LoVo (cell line): ENCODE measurements at regions not wholly inside any gene's neighbourhood (a gene's known extent, or its start where the extent isn't known, plus 50 kb on each side); places are given as distances from the start of the nearest gene placed in this dataset.

ENCODE experiments used
- DNase-seq: peaks from one replicate; pipeline ENCODE4 v3.0.0-alpha.2; 2016; ENCODE audit warnings: low spot score

- DNase-seq, result no peak
These were observed 878.6 kb upstream of the PCDH20 start for GRCh38 chr13:62294244-62294643.

GRCh38 chr13:62292714-62293480 lies 877.2 kb upstream of the PCDH20 start:
- DNase-seq, result no peak

GRCh38 chr13:62290542-62290941 lies 874.9 kb upstream of the PCDH20 start:
- no peak for DNase-seq

GRCh38 chr13:62287764-62288163 lies 872.1 kb upstream of the PCDH20 start:
- DNase-seq, result no peak

GRCh38 chr13:62280590-62280989 lies 864.9 kb upstream of the PCDH20 start:
- no peak for DNase-seq

GRCh38 chr13:62278271-62278670 lies 862.6 kb upstream of the PCDH20 start:
- no peak for DNase-seq

GRCh38 chr13:62251734-62252133 lies 836.1 kb upstream of the PCDH20 start:
- DNase-seq, result no peak

GRCh38 chr13:62250501-62251201 lies 835.0 kb upstream of the PCDH20 start:
- no peak for DNase-seq

- no peak for DNase-seq
These were observed 830.9 kb upstream of the PCDH20 start for GRCh38 chr13:62246581-62246980.

GRCh38 chr13:62243106-62243505 lies 827.5 kb upstream of the PCDH20 start:
- no peak for DNase-seq

GRCh38 chr13:62234780-62235440 lies 819.3 kb upstream of the PCDH20 start:
- DNase-seq, result no peak

- DNase-seq, result no peak
These were observed 795.3 kb upstream of the PCDH20 start for GRCh38 chr13:62210951-62211350.

- DNase-seq, result no peak
These were observed 793.9 kb upstream of the PCDH20 start for GRCh38 chr13:62209529-62209928.

- DNase-seq, result no peak
These were observed 791.7 kb upstream of the PCDH20 start for GRCh38 chr13:62207388-62207787.

- DNase-seq, result no peak
These were observed 790.5 kb upstream of the PCDH20 start for GRCh38 chr13:62206165-62206564.

GRCh38 chr13:62205273-62205672 lies 789.6 kb upstream of the PCDH20 start:
- no peak for DNase-seq

GRCh38 chr13:62194371-62194770 lies 778.7 kb upstream of the PCDH20 start:
- no peak for DNase-seq

GRCh38 chr13:62193919-62194318 lies 778.3 kb upstream of the PCDH20 start:
- DNase-seq, result no peak

- no peak for DNase-seq
These were observed 770.1 kb upstream of the PCDH20 start for GRCh38 chr13:62185631-62186255.

- no peak for DNase-seq
These were observed 760.4 kb upstream of the PCDH20 start for GRCh38 chr13:62176051-62176450.

GRCh38 chr13:62173958-62174357 lies 758.3 kb upstream of the PCDH20 start:
- DNase-seq, result no peak

GRCh38 chr13:62171697-62172096 lies 756.0 kb upstream of the PCDH20 start:
- no peak for DNase-seq

- DNase-seq, result no peak
These were observed 753.2 kb upstream of the PCDH20 start for GRCh38 chr13:62168891-62169290.
